HepG2 (cell line): ENCODE measurements at regions not wholly inside any gene's neighbourhood (a gene's known extent, or its start where the extent isn't known, plus 50 kb on each side); places are given as distances from the start of the nearest gene placed in this dataset.

ENCODE experiments used
- ATAC-seq: fragments of 200-7000 bp; cut with Tn5 transposase; 3 replicates; pipeline ENCODE4 v1.9.1; 2020; ENCODE audit warnings: mild to moderate bottlenecking, moderate library complexity
- BruUV-seq: library from RNA; stranded (reverse); fragments of 400-500 nt; replicated peaks from 2 replicates; lab custom pipeline; 2021; lab: Mats Ljungman, UMichigan
- CTCF ChIA-PET: fragments of 300-600 bp; formaldehyde crosslinking; extraction: SDS; loops from one replicate; lab custom pipeline; 2021; ENCODE audit warnings: low total read pairs, inconsistent platforms, low intra/inter-chr PET ratio; lab: Yijun Ruan, JAX
- POLR2A ChIA-PET: fragments of 350-600 bp; sonication (Branson Sonifier 250); formaldehyde crosslinking; loops from one replicate; lab custom pipeline; 2020; ENCODE audit warnings: antibody characterized with exemption, inconsistent platforms; lab: Yijun Ruan, JAX
- DNase-seq: peaks from one replicate; pipeline ENCODE4 v3.0.0-alpha.2; 2015; ENCODE audit warnings: low spot score
- FAIRE-seq: peaks from 3 replicates; lab custom pipeline; 2011; peaks lifted over from hg19 to GRCh38; lab: Jason Lieb, UNC
- H2AFZ ChIP-seq: one replicate; pipeline ENCODE4 v1.6.1; 2011; ENCODE audit warnings: low read length, inconsistent platforms
- H3K27ac ChIP-seq: fragments of 300-600 bp; 3 replicates; pipeline ENCODE4 v1.8.0; 2011; ENCODE audit warnings: mixed run types, mild to moderate bottlenecking, mixed read lengths, low read length, inconsistent platforms; ENCODE audit not compliant: insufficient read depth; ENCODE audit errors: extremely low read length
- H3K27me3 ChIP-seq, 2 experiments: fragments of 200-600 bp in 1 of 2; 2 replicates in 1 of 2; 3 replicates in 1 of 2; pipeline versions ENCODE4 v1.6.0 to v1.8.0; 2011; ENCODE audit warnings: low read length in 2 of 2, mild to moderate bottlenecking in 2 of 2, moderate library complexity in 2 of 2, inconsistent platforms in 1 of 2; ENCODE audit not compliant: insufficient read depth in 2 of 2, control insufficient read depth in 1 of 2
- H3K36me3 ChIP-seq, 2 experiments: fragments of 200-600 bp in 1 of 2; replicated peaks in 1 of 2; 2 replicates in 1 of 2; 3 replicates in 1 of 2; pipeline versions ENCODE4 v1.5.1 to v1.8.0; 2011; ENCODE audit warnings: low read length in 2 of 2, inconsistent platforms in 1 of 2; ENCODE audit not compliant: insufficient read depth in 2 of 2, control insufficient read depth in 1 of 2
- H3K4me1 ChIP-seq: 2 replicates; pipeline ENCODE4 v1.5.1; 2012; ENCODE audit warnings: low read length, inconsistent platforms; ENCODE audit not compliant: insufficient read depth
- H3K4me2 ChIP-seq: 2 replicates; pipeline ENCODE4 v1.6.0; 2011; ENCODE audit warnings: low read depth, low read length, inconsistent platforms
- H3K4me3 ChIP-seq, 3 experiments: fragments of 200-600 bp in 1 of 3; sonication (generic), shearing (Covaris generic) in 1 of 3; replicated peaks in 1 of 3; 2 replicates each; pipeline ENCODE4 v1.5.1; 2011 to 2016; ENCODE audit warnings: low read length in 3 of 3, inconsistent platforms in 2 of 3, low read depth in 2 of 3, mild to moderate bottlenecking in 2 of 3, control low read depth in 1 of 3, mixed read lengths in 1 of 3; ENCODE audit not compliant: insufficient read depth in 1 of 3
- H3K79me2 ChIP-seq: one replicate; pipeline ENCODE4 v1.6.1; 2011; ENCODE audit warnings: low read length, inconsistent platforms; ENCODE audit not compliant: insufficient read depth
- H3K9ac ChIP-seq: 2 replicates; pipeline ENCODE4 v1.6.0; 2011; ENCODE audit warnings: mild to moderate bottlenecking, low read depth, low read length, inconsistent platforms; ENCODE audit not compliant: insufficient read depth
- H3K9me3 ChIP-seq: 2 replicates; pipeline ENCODE4 v1.5.1; 2012; ENCODE audit warnings: mild to moderate bottlenecking, low read length
- H4K20me1 ChIP-seq: 2 replicates; pipeline ENCODE4 v1.6.0; 2011; ENCODE audit warnings: inconsistent platforms, mild to moderate bottlenecking, low read length, moderate library complexity; ENCODE audit not compliant: insufficient read depth
- BCL3 ChIP-seq: sonication (generic); formaldehyde crosslinking; IDR thresholded peaks from 2 replicates; pipeline ENCODE4 v1.5.1; 2020; ENCODE audit warnings: mild to moderate bottlenecking, missing genetic modification reagents, moderate library complexity
- CHD4 ChIP-seq: fragments of 200-600 bp; sonication (generic); IDR thresholded peaks from 2 replicates; pipeline ENCODE4 v1.7.0; 2017; ENCODE audit warnings: mild to moderate bottlenecking, low read length, borderline replicate concordance
- GABPB1 ChIP-seq: IDR thresholded peaks from 2 replicates; pipeline ENCODE4 v1.6.1; 2016; ENCODE audit warnings: mild to moderate bottlenecking, missing genetic modification reagents, moderate library complexity, missing compliant biosample characterization
- HMG20B ChIP-seq: conservative IDR thresholded peaks from 2 replicates; pipeline ENCODE4 v1.6.1; 2016; ENCODE audit warnings: missing genetic modification reagents, missing compliant biosample characterization
- HNF1B ChIP-seq: sonication (generic); formaldehyde crosslinking; IDR thresholded peaks from 2 replicates; pipeline ENCODE4 v1.5.1; 2020; ENCODE audit warnings: mild to moderate bottlenecking, moderate library complexity, missing genetic modification reagents
- HNRNPLL ChIP-seq: fragments of 200-400 bp; formaldehyde crosslinking; IDR thresholded peaks from 2 replicates; pipeline ENCODE4 v1.6.1; 2017; ENCODE audit warnings: mild to moderate bottlenecking, low read depth, low read length; ENCODE audit not compliant: poor library complexity, severe bottlenecking
- HOXD1 ChIP-seq: sonication (generic); formaldehyde crosslinking; IDR thresholded peaks from 2 replicates; pipeline ENCODE4 v1.5.0; 2020; ENCODE audit warnings: missing genetic modification reagents
- NAIF1 ChIP-seq: sonication (generic); formaldehyde crosslinking; IDR thresholded peaks from 2 replicates; pipeline ENCODE4 v1.5.0; 2020; ENCODE audit warnings: mild to moderate bottlenecking, missing genetic modification reagents, borderline replicate concordance
- NFE2L2 ChIP-seq: fragments of 150-350 bp; IDR thresholded peaks from 2 replicates; pipeline ENCODE4 v1.6.1; 2014; ENCODE audit warnings: low read length
- ZBTB49 ChIP-seq: sonication (generic); formaldehyde crosslinking; IDR thresholded peaks from 2 replicates; pipeline ENCODE4 v1.4.0; 2020; ENCODE audit warnings: missing genetic modification reagents, borderline replicate concordance
- ZNF12 ChIP-seq: sonication (generic); formaldehyde crosslinking; IDR thresholded peaks from 2 replicates; pipeline ENCODE4 v1.5.0; 2020; ENCODE audit warnings: missing genetic modification reagents
- ZNF282 ChIP-seq: fragments of 450-650 bp; IDR thresholded peaks from 2 replicates; pipeline ENCODE4 v1.6.1; 2018; ENCODE audit not compliant: partially characterized antibody
- ZNF34 ChIP-seq: sonication (generic); formaldehyde crosslinking; IDR thresholded peaks from 2 replicates; pipeline ENCODE4 v1.4.0; 2020; ENCODE audit warnings: mild to moderate bottlenecking, missing genetic modification reagents, borderline replicate concordance
- ZNF460 ChIP-seq: sonication (generic); formaldehyde crosslinking; IDR thresholded peaks from 2 replicates; pipeline ENCODE4 v1.5.1; 2020; ENCODE audit warnings: missing genetic modification reagents, mild to moderate bottlenecking, borderline replicate concordance
- ZNF501 ChIP-seq: sonication (generic); formaldehyde crosslinking; IDR thresholded peaks from 2 replicates; pipeline ENCODE4 v1.5.1; 2020; ENCODE audit warnings: mild to moderate bottlenecking, moderate library complexity, missing genetic modification reagents
- ZNF639 ChIP-seq: conservative IDR thresholded peaks from 2 replicates; pipeline ENCODE4 v1.6.1; 2018; ENCODE audit warnings: missing genetic modification reagents
- ZNF672 ChIP-seq: sonication (generic); formaldehyde crosslinking; IDR thresholded peaks from 2 replicates; pipeline ENCODE4 v1.8.1; 2022; ENCODE audit warnings: missing genetic modification reagents
- ZZZ3 ChIP-seq: sonication (generic); formaldehyde crosslinking; IDR thresholded peaks from 2 replicates; pipeline ENCODE4 v1.4.0; 2020; ENCODE audit warnings: missing genetic modification reagents, mild to moderate bottlenecking, borderline replicate concordance
- WGBS: methylation state at CpG from one replicate; pipeline ENCODE4 v1.1.6; 2017; ENCODE audit warnings: low lambda C conversion rate; 5-methylcytosine and 5-hydroxymethylcytosine counted together
- in situ Hi-C: cut with HindIII; loops from 2 replicates; pipeline ENCODE4 v1.10.0; 2017; ENCODE audit warnings: low pct_unique_long_range_greater_than_20kb; ENCODE audit not compliant: extremely low pct_ligation_motif_present
- intact Hi-C: fragments of 100-400 bp; cut with micrococcal nuclease; formaldehyde crosslinking; loops from one replicate; pipeline ENCODE4 v1.10.0; 2022; ENCODE audit not compliant: unreplicated experiment

- Histone ChIP-seq H3K27ac (no peak overlapping the region), H3K9me3 (no peaks in the 10 kb centered on the region), H4K20me1 (no peaks in the 10 kb centered on the region), H3K4me3 (no peak overlapping the region), H3K4me2 (no peak overlapping the region), H2AFZ (no peak overlapping the region), H3K4me1 (peaks cover 39% of the 10 kb centered on the region), H3K36me3 (no peaks in the 10 kb centered on the region), H3K9ac (no peak overlapping the region), H3K27me3 (no peaks in the 10 kb centered on the region), H3K79me2 (no peaks in the 10 kb centered on the region)
- no peak for DNase-seq
- ChIA-PET POLR2A (no interaction called here), CTCF (no interaction called here)
- FAIRE-seq = no peak
- BruUV-seq = no TSS peak
- WGBS = 92% methylated on average over 17 of the region's 17 CpGs
- no peak for ATAC-seq
- intact Hi-C loops = no loop called here
- in situ Hi-C loops = loop anchor here (10.0 kb wide), 1 partner anchor 494 kb away; no protein-coding TSS in a partner anchor
- TF ChIP-seq ZBTB49 (CRISPR knock-in tag) = no peak
- no peak for TF ChIP-seq ZNF639 (CRISPR knock-in tag)
- no peak for TF ChIP-seq CHD4
- TF ChIP-seq NAIF1 (CRISPR knock-in tag) = no peak
- TF ChIP-seq ZNF672 (CRISPR knock-in tag) = no peak
- no peak for TF ChIP-seq HOXD1 (CRISPR knock-in tag)
- no peak for TF ChIP-seq ZZZ3 (CRISPR knock-in tag)
- no peak for TF ChIP-seq BCL3 (CRISPR knock-in tag)
- TF ChIP-seq NFE2L2 = no peak
- no peak for TF ChIP-seq ZNF282
- no peak for TF ChIP-seq ZNF34
- TF ChIP-seq HMG20B (CRISPR knock-in tag) = no peak
- TF ChIP-seq ZNF12 (CRISPR knock-in tag) = no peak
- no peak for TF ChIP-seq ZNF501
- TF ChIP-seq HNF1B = no peak
- TF ChIP-seq GABPB1 (CRISPR knock-in tag) = no peak
- no peak for TF ChIP-seq ZNF460 (CRISPR knock-in tag)
- no peak for TF ChIP-seq HNRNPLL
Measured at GRCh38 chr14:100401031-100401692, 78.0 kb downstream of the SLC25A47 start.
